Activated T-cell treated with anti-CD3 and anti-CD28 coated beads, Interleukin-2, amount 50 U/mL, for 72 hours (primary cell): ENCODE measurements at regions not wholly inside any gene's neighbourhood (a gene's known extent, or its start where the extent isn't known, plus 50 kb on each side); places are given as distances from the start of the nearest gene placed in this dataset.
"Not testable (repeated sequence)": the region's sequence is repeated elsewhere in the genome, so short reads cannot be mapped to it uniquely, and the experiment has no call there.

Source experiments
- ATAC-seq, 2 donors: fragments of 150-1000 bp; cut with Tn5 transposase; replicated peaks in 1 of 2; 2 replicates each; pipeline ENCODE4 v1.10.0; 2021; ENCODE audit warnings: moderate library complexity in 2 of 2, mild to moderate bottlenecking in 1 of 2
- DNase-seq, 2 donors: peaks; one replicate each; pipeline ENCODE4 v3.0.0; 2021 to 2022; ENCODE audit warnings: mixed read lengths in 1 of 2
- H3K27ac Mint-ChIP-seq: one replicate; pipeline ENCODE4 v1.8.0; 2022; ENCODE audit warnings: mild to moderate bottlenecking, moderate library complexity, mixed read lengths
- H3K27me3 Mint-ChIP-seq: one replicate; pipeline ENCODE4 v1.8.0; 2022; ENCODE audit warnings: low read depth, mixed read lengths
- H3K36me3 Mint-ChIP-seq, 2 donors: one replicate each; pipeline ENCODE4 v1.8.0; 2022; ENCODE audit warnings: mixed read lengths in 2 of 2, mild to moderate bottlenecking in 1 of 2; ENCODE audit not compliant: insufficient read depth in 2 of 2
- H3K4me1 Mint-ChIP-seq: one replicate; pipeline ENCODE4 v1.8.0; 2022; ENCODE audit warnings: low read depth, mixed read lengths
- H3K4me3 Mint-ChIP-seq, 2 donors: one replicate each; pipeline ENCODE4 v1.8.0; 2022; ENCODE audit warnings: mild to moderate bottlenecking in 2 of 2, mixed read lengths in 2 of 2, moderate library complexity in 2 of 2
- H3K9me3 Mint-ChIP-seq, 2 donors: one replicate each; pipeline ENCODE4 v1.8.0; 2022; ENCODE audit warnings: mixed read lengths in 2 of 2

DNA sequence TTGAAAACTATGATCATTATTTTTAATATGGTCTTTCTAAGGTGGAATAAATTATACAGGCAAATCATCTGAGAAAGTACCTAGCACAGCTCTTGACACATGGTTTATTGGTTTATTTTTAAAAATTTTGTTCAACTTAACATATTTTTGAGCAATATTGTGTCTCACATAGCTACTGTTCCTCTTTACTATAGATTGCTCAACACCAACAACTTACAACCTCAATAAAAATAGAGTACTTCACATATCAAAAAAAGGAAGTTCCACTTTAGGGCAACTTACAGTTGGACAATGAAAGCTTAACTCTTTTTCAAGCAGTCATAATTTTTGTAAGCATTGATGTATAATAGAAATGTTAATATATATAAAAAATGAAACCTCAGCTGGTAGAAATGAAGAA, 440.9 kb upstream of the UBE2E3 start:
- no peaks in the 10 kb centered on the region for H3K4me1 Mint-ChIP-seq
- H3K27me3 Mint-ChIP-seq = no peaks in the 10 kb centered on the region
- H3K9me3 Mint-ChIP-seq = peaks cover 0 to 1% of the 10 kb centered on the region in 2 donors
- H3K4me3 Mint-ChIP-seq = no peak overlapping the region
- no peaks in the 10 kb centered on the region for H3K36me3 Mint-ChIP-seq
- ATAC-seq (no peak), DNase-seq (no peak)
- H3K27ac Mint-ChIP-seq = no peak overlapping the region

DNA sequence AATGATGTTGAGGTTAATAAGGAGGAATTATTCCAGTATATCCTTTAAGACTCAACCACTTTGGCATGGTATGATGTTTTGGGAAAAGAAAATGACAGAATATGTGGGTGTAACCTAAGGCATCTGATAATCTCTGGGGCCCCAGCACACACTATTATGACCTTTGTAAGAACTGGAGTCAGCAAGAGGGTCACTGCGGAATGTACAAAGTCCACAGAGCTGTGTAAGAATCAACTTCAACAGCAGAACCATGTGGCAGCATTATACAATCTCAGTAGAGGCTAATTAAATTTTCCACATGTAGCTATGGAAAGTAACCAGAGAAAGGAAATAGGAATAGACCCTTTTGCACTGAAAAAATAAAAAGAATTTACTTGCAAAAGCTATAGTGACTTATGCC, 445.1 kb upstream of the UBE2E3 start:
- ATAC-seq (no peak), DNase-seq (no peak)
- no peaks in the 10 kb centered on the region for H3K4me1 Mint-ChIP-seq
- no peaks in the 10 kb centered on the region for H3K27me3 Mint-ChIP-seq
- H3K27ac Mint-ChIP-seq = no peak overlapping the region
- H3K4me3 Mint-ChIP-seq = no peak overlapping the region
- no peaks in the 10 kb centered on the region for H3K9me3 Mint-ChIP-seq
- H3K36me3 Mint-ChIP-seq = no peaks in the 10 kb centered on the region

DNA sequence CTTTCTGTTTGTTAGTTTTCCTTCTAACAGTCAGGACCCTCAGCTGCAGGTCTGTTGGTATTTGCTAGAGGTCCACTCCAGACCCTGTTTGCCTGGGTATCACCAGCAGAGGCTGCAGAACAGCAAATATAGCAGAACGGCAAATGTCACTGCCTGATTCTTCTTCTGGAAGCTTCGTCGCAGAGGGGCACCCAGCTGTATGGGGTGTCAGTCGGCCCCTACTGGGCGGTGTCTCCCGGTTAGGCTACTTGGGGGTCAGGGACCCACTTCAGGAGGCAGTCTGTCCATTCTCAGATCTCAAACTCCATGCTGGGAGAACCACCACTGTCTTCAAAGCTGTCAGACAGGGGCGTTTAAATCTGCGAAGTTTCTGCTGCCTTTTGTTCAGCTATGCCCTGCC, 448.6 kb upstream of the UBE2E3 start:
- not testable (repeated sequence) for H3K9me3 Mint-ChIP-seq, H3K27me3 Mint-ChIP-seq, H3K27ac Mint-ChIP-seq, ATAC-seq, H3K36me3 Mint-ChIP-seq, H3K4me3 Mint-ChIP-seq, DNase-seq, H3K4me1 Mint-ChIP-seq

DNA sequence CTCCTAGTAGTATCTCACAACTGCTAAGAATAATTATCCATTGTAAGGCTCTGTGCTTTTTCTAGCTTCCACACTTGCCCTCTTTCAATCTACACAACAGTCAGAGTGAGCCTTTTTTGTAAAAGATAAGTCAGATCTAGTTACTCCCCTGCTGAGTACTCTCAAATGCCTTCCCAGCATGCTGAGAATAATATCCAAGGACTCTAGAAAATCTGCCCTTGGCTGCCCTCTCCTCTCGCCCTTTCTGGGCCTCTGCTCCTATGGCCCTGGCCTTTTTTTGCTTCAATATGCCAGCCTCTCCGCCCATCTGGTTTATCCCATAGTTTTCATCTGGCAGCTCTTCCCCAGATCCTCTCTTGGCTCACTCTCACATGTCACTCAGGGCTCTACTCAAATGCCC, 455.9 kb upstream of the UBE2E3 start:
- Mint-ChIP-seq H3K27me3 (no peaks in the 10 kb centered on the region), H3K4me3 (no peak overlapping the region), H3K27ac (no peak overlapping the region), H3K4me1 (no peaks in the 10 kb centered on the region), H3K9me3 (no peaks in the 10 kb centered on the region), H3K36me3 (no peaks in the 10 kb centered on the region)
- ATAC-seq (no peak), DNase-seq (no peak)

DNA sequence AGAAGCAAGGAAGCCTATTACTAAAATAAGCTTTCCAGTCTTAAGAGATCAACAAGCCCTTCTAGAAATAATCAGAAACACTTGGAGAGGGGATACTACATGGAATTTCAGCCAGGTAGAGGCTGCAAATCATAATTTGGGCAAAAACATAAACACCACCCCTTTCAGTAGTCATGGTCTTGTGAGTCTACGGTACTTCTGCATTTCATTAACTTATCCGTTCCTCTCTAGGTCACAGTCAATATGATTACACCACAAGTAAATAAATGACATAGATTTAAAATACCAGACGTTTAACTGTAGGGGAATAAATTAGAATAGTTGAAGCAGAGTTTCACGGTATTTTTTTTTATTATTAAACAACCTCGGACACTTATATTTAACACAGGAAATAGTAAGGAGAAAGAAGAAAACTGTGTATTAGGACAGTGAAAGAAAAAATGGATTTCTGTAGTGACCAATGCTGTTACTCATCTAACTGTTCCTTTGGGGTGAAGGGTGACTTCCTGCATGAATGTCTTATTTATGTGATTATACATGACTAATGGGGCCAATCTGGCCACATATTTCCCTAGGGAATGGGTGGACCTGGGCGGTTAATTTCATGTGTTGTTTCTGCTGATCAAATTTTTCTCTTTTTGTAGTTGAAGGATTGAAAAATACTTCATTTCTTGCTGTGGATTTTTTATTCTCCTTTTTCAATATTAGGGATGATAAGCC, 456.6 kb upstream of the UBE2E3 start:
- Mint-ChIP-seq H3K4me1 (no peaks in the 10 kb centered on the region), H3K27ac (no peak overlapping the region), H3K4me3 (no peak overlapping the region), H3K27me3 (no peaks in the 10 kb centered on the region), H3K9me3 (no peaks in the 10 kb centered on the region), H3K36me3 (no peaks in the 10 kb centered on the region)
- no peak for DNase-seq
- ATAC-seq = no peak

DNA sequence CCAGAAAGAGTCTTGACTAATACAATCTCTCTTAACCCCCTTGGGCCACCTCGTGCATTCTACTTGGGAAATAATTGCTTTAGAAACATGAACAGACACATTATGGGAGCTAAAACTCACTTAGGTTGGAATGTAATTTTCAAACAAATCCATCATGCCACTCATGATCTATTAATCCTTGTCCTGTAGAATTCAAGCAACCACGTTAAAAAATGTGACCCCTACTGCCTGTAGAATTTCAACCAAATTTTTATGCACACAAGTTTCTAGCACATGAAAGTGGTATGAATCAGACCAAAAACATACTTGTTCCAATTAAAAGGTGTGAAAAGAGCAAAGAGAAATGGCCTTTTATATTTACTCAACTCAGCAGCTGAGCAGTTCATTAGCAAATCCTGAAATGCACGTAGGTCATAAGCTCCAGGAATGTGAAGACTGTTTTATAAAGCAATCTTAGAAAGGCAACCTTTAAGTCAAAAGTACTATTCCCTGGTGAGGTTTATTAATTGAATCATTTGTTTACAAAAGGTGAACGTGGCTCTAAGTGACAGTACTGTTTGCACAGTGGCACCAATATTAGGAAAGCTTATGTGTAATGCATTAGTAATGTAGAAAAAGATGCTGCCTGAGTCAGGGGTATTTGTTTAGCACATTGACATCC, 459.4 kb upstream of the UBE2E3 start:
- H3K4me1 Mint-ChIP-seq = no peaks in the 10 kb centered on the region
- H3K27me3 Mint-ChIP-seq = no peaks in the 10 kb centered on the region
- no peak overlapping the region for H3K27ac Mint-ChIP-seq
- no peaks in the 10 kb centered on the region for H3K9me3 Mint-ChIP-seq
- H3K4me3 Mint-ChIP-seq = no peak overlapping the region
- ATAC-seq (no peak), DNase-seq (no peak)
- H3K36me3 Mint-ChIP-seq = no peaks in the 10 kb centered on the region

DNA sequence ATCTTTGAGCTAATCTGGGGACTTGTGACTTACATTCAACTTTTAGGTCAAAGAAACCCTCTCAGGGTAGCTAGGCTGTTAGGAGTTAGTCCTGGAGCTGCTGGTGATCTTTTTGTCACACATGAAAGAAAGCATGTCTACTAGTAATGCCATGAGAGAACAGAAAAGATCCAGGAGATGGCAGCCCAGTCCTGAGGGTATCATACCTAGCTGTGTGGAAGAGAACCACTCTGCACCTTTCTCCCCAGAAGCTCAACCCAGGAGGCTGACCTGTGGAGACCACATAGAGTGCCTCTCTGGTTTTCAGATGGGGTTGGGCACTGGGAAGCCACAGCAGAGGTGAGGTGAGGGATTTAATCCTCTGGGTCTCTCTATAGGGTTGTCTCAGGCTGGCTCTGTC, 460.2 kb upstream of the UBE2E3 start:
- Mint-ChIP-seq H3K27me3 (no peaks in the 10 kb centered on the region), H3K27ac (no peak overlapping the region), H3K4me3 (no peak overlapping the region), H3K36me3 (no peaks in the 10 kb centered on the region), H3K4me1 (no peaks in the 10 kb centered on the region), H3K9me3 (no peaks in the 10 kb centered on the region)
- no peak for DNase-seq
- no peak for ATAC-seq

DNA sequence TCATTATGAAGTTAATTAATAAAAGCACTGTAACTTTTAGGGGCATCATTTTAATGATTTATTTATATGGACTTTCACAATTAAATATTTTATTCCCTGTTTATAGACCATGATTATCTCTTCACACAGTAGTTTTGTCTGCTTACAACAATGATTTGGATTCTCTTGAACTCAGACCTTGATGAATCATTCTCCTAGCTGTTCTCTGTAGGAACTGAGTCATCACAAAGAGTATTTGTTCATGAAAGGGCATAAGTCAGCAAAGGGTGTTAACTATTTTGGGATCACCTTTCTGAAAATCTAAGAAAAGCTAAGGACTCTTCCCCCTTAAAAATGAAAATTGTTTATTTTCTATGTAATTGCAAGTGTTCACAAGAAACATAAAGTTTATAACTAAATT, 461.1 kb upstream of the UBE2E3 start:
- Mint-ChIP-seq H3K27ac (no peak overlapping the region), H3K4me1 (no peaks in the 10 kb centered on the region), H3K4me3 (no peak overlapping the region), H3K36me3 (no peaks in the 10 kb centered on the region), H3K27me3 (no peaks in the 10 kb centered on the region), H3K9me3 (no peaks in the 10 kb centered on the region)
- ATAC-seq (no peak), DNase-seq (no peak)

DNA sequence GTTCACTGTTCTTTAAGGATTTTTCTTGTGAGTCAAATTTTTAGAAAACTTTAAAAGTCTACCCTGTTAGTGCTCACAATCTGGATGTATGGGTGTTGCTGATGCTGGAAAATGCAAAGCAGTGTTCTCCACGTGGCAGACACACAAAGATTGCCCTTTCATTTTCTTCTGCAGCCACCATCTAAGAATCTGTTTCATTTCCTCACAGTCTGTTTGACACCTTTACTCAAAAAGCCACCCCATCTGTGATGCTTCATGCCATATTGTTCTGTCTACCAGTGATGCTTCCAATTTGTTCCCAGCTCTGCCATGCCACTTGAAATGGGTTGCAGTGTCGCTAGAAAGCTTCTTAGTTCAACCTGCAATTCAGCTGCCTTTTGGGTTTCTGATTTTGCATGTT, 464.2 kb upstream of the UBE2E3 start:
- H3K27me3 Mint-ChIP-seq = no peaks in the 10 kb centered on the region
- H3K27ac Mint-ChIP-seq = no peak overlapping the region
- DNase-seq (no peak), ATAC-seq (no peak)
- no peak overlapping the region for H3K4me3 Mint-ChIP-seq
- H3K36me3 Mint-ChIP-seq = no peaks in the 10 kb centered on the region
- no peaks in the 10 kb centered on the region for H3K9me3 Mint-ChIP-seq
- no peaks in the 10 kb centered on the region for H3K4me1 Mint-ChIP-seq

DNA sequence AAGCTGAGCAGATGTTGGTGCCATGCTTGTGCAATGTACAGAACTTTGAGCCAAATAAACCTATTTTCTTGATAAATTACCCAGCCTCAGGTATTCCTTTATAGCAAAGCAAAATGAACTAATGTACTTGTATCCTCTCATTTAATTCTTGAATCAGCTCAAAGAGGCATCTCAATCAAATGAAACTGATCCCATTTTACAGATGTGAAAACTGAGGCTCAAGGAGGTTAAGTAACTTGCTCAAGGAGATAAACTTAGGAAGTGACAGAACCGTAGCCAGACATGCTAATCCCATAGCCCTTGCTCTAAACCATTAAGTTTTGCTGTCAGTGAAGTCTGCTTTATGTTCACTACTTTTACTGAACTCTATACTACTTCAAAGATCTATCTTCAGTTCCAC, 467.0 kb upstream of the UBE2E3 start:
- Mint-ChIP-seq H3K27ac (no peak overlapping the region), H3K4me3 (no peak overlapping the region), H3K4me1 (no peaks in the 10 kb centered on the region), H3K27me3 (no peaks in the 10 kb centered on the region), H3K36me3 (no peaks in the 10 kb centered on the region), H3K9me3 (no peaks in the 10 kb centered on the region)
- no peak for DNase-seq
- ATAC-seq = no peak

DNA sequence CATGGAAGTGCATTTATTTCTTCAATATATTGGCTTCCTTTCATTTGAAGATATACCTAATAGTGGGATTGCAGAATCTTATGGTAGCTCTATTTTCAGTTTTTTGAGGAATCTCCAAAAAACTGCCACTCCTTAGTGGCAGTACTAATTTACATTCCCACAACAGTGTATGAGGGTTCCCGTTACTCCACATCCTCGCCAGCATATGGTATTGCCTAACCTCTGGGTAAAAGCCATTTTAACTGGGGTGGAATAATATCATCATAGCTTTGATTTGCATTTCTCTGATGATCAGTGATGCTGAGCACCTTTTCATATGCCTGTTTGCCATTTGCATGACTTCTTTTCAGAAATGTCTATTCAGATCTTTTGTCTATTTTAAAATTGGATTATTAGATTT, 471.9 kb upstream of the UBE2E3 start:
- H3K36me3 Mint-ChIP-seq = no peaks in the 10 kb centered on the region
- no peak for DNase-seq
- H3K4me3 Mint-ChIP-seq = no peak overlapping the region
- no peak for ATAC-seq
- H3K4me1 Mint-ChIP-seq = no peaks in the 10 kb centered on the region
- H3K9me3 Mint-ChIP-seq = no peaks in the 10 kb centered on the region
- no peak overlapping the region for H3K27ac Mint-ChIP-seq
- H3K27me3 Mint-ChIP-seq = no peaks in the 10 kb centered on the region

DNA sequence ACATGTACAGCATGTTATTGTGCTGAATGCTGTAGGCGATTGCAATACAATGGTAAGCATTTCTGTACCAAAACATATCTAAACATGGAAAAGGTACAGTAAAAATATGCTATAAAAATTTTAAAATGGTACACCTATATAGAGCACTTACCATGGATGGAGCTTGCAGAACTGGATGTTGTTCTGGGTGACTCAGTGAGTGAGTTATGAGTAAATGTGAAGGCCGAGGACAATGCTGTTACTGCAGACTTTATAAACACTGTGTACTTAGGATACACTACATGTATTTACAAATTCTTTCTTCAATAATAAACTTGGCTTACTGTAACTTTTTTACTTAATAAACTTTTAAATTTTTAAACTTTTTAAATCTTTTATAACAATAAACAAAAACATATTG, 473.4 kb upstream of the UBE2E3 start:
- Mint-ChIP-seq H3K9me3 (no peaks in the 10 kb centered on the region), H3K27me3 (no peaks in the 10 kb centered on the region), H3K4me1 (no peaks in the 10 kb centered on the region), H3K27ac (no peak overlapping the region), H3K36me3 (no peaks in the 10 kb centered on the region), H3K4me3 (no peak overlapping the region)
- DNase-seq = no peak
- no peak for ATAC-seq

DNA sequence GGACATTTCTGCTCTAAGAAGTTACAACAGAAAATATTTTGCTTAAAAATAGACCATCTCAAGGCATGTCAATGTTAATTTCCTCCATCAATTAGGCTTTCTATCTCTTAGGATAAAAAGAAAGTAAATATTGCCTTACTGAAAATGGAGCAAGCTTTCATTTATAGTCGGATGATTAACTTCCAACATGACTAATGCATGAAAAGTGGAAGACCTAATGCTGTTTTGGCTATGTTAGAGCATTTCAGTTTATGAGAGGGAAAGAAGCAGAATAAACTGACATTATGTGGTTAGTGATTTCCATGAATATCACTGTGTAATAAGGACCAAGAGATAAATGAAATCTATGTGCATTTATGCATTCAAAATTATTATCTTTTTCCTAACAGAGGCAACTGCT, 475.2 kb upstream of the UBE2E3 start:
- ATAC-seq = no peak
- no peaks in the 10 kb centered on the region for H3K27me3 Mint-ChIP-seq

DNA sequence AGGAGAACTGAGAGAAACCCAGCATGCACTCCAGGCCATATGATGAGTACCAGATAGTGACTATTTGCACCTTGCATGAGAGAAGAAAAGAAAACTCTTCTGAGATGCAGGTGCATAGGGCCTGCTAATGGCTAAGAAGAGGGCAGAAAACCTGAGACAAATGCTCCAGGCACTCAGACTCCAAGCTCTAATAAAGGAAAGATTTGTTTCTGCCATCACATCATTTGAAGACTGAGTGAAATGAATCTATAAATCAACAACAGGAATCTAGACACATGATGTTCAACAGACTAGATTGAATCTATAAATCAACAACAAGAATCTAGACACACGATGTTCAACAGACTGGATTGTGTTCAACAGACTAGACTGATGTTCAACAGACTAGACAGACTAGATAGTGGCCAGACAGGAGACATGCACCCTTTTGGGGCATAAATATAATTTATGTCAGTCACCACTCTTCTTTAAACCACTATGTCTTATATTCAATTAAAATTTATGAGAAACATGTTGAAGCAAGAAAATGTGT, 482.7 kb upstream of the UBE2E3 start:
- Mint-ChIP-seq H3K9me3 (peaks cover 3 to 8% of the 10 kb centered on the region in 2 donors), H3K4me1 (no peaks in the 10 kb centered on the region), H3K27ac (no peak overlapping the region), H3K27me3 (no peaks in the 10 kb centered on the region), H3K36me3 (no peaks in the 10 kb centered on the region), H3K4me3 (no peak overlapping the region)
- DNase-seq (no peak), ATAC-seq (no peak)

More for the DNA sequence above, 475.2 kb upstream of the UBE2E3 start:
- H3K36me3 Mint-ChIP-seq = no peaks in the 10 kb centered on the region
- no peaks in the 10 kb centered on the region for H3K4me1 Mint-ChIP-seq
- no peak overlapping the region for H3K4me3 Mint-ChIP-seq
- H3K9me3 Mint-ChIP-seq = no peaks in the 10 kb centered on the region
- DNase-seq = no peak
- no peak overlapping the region for H3K27ac Mint-ChIP-seq
